HG03460 (cell line): ENCODE measurements at regions not wholly inside any gene's neighbourhood (a gene's known extent, or its start where the extent isn't known, plus 50 kb on each side); places are given as distances from the start of the nearest gene placed in this dataset.
"Not testable (repeated sequence)": the region's sequence is repeated elsewhere in the genome, so short reads cannot be mapped to it uniquely, and the experiment has no call there.

ENCODE experiments used
- ATAC-seq: cut with Tn5 transposase; IDR thresholded peaks from one replicate; pipeline ENCODE4 v1.9.1; 2021; ENCODE audit not compliant: unreplicated experiment

GRCh38 chr7:68206946-68207485 lies 1210.4 kb downstream of the TYW1 start:
- ATAC-seq = no peak

DNA sequence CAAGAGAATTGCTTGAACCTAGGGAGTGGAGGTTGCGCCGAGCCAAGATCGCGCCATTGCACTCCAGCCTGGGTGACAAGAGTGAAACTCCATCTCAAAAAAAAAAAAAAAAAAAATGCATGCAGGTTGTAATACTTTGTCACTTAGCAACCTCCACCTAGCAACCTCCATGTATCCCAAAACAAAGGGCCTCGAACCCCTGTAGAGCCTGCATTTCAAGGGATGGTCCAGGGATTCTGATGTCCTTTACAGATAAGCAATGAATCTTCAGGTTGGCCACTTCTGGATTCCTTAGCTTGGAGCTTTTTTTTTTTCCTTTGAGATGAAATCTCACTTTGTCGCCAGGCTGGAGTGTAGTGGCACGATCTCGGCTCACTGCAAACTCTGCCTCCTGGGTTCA lies 1211.0 kb downstream of the TYW1 start:
- ATAC-seq = no peak

DNA sequence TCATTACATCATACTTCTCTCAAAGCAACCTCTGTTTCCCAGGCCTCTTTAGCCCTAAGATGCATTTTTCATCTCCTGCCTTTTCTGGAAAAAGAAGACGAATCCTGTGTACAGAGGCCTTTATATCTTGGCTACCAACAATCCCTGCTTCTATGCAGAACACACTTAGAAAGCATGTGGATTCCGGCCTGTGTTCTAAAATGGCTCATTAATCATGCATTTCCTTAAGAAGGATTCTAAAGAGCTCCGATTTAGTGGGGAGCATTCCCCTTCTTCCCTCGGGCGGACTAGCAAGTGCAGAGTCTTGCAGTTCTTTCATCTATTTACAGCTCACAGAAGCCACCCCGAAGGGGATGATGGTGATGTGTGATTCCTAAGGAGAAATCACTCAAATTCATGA lies 1212.9 kb downstream of the TYW1 start:
- no peak for ATAC-seq

DNA sequence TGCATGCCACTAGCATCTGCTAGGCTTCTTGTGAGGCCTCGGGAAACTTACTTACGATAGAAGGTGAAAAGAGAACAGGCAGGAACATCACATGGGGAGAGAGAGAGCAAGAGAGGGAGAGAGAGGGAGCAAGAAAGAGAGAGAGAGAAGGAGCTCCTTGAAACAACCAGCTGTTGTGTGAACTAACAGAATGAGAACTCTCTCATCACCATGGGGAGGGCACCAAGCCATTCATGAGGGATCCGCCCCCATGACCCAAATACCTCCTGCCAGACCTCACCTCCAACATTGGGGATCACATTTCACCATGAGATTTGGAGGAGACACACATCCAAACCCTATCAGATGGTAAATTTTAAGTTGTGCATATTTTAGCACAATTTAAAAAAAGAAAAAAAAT lies 1217.2 kb downstream of the TYW1 start:
- ATAC-seq = no peak

DNA sequence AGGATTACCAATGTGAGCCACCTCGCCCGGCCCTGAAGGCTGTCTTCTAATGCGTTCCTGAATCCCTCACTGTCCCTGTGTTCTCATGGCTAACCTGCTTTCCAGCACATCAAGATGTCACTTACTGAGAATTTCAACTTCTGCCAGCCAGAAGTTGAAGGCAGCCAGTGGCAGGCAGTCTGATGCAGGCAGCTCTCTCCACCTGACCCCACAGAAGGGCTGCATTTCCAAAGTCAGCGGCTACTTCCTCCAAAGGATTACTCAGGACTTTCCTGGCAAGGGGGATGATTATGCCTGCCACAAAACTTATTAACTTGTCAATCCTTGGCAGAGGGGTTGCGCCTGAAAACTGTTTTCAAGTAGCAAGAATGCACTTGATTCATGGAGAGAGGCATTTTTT lies 1219.4 kb downstream of the TYW1 start:
- no peak for ATAC-seq

- no peak for ATAC-seq
Observed at GRCh38 chr7:68217426-68217825, 1220.8 kb downstream of the TYW1 start.

- no peak for ATAC-seq
Observed at GRCh38 chr7:68218461-68218860, 1221.8 kb downstream of the TYW1 start.

DNA sequence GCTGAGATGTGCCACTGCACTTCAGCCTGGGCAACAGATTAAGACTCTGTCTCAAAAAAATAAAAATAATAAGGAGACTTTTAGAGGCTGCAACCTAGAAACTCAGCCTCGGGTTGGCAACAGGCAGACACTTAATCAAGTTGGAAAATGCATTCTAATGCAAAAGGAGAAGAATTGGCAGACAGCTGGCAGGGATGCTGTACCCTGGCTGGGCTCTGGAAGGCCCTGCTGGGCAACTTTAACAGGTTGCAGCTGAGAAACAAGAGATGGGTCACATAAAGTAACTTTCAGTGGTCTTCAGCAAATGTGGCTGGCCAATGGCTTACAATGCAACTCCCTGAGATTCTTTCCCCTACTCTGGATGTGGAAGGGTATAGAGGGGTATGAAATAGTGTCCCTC lies 1225.7 kb downstream of the TYW1 start:
- ATAC-seq = no peak

DNA sequence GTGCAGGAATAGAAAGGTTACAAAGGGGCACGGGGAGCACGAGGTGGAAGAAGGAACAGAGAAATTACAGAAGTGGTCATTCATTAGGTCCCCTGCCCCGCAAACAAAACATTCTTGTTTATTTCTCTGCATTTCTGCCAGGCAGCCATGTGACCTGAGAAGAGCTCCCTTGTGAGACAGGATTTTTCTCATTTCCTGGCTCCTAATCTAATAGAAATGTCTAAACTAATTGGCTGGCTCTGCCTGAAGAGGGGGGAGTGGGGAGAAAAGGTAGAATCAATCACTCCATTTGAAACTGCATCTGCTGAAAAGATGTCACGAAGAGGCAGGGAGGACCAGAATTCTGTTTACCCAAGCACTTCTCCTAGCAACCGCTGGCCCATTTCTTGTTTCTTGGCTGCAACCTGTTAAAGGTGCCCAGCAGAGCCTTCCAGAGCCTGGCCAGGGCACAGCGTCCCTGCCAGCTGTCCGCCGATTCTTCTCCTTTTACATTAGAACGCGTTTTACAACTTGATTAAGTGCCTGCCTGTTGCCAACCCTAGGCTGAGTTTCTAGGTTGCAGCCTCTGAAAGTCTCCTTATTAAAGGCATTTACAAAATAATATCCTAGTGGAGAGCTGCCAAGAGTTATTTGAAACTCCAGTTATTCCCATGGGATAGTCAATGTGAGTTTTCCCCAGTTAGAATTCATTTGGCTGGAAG lies 1227.6 kb downstream of the TYW1 start:
- ATAC-seq = no peak

DNA sequence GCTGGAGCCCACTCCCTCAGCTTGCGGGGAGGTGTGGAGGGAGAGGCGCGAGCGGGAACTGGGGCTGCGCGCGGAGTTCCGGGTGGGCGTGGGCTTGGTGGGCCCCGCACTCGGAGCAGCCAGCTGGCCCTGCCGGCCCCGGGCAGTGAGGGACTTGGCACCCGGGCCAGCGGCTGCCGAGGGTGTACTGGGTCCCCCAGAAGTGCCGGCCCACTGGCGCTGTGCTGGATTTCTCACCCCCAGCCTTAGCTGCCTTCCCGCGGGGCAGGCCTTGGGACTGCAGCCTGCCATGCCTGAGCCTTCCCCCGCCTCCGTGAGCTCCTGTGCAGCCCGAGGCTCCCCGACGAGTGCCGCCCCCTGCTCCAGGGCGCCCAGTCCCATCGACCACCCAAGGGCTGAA lies 1234.4 kb downstream of the TYW1 start:
- not testable (repeated sequence) for ATAC-seq

- no peak for ATAC-seq
Observed at GRCh38 chr7:68235937-68236336, 1239.3 kb downstream of the TYW1 start.

DNA sequence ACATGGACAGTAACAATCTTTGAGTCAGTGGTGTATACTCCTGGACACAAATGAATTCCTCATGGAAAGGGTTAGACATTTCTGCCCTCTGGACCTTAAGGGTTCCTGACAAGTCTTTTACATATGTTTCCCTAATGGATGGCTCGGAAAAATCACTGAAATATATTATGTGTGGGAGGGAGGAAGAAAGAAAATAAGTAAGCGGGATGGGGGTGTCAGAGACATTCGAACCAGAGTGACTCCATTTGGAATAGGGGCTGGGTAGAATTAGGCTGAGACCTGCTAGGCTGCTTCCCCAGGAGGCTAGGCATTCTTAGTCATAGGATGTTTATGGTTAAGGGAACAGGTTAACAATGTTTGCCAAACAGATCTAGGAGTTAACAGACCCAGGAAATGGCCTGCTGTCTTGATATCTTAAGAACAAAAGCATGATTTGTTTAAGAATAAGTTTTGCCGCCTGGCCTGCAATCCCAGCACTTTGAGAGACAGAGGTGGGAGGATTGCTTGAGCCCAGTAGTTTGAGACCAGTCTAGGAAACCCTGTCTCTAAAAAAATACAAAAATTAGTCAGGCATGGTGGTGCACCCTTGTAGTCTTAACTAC lies 1241.7 kb downstream of the TYW1 start:
- no peak for ATAC-seq

DNA sequence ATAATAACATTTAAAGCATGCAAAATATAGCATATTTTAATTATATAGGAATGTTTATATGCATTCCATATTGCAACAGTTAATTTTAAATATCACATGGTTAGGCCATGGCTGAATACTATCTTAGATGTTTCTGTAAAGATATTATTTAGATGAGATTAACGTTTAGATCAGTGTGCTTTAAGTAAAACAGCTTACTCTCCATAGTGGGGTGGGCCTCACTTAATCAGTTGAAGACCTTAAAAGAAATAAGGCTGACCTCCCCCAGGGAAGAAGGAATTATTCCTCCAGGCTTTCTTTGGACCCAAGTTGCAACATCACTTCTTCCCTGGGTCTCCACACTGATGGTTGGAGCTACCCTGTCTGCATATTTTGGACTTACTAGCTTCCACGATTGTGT lies 1246.5 kb downstream of the TYW1 start:
- ATAC-seq = no peak

- no peak for ATAC-seq
Observed at GRCh38 chr7:68244389-68244788, 1247.8 kb downstream of the TYW1 start.

- ATAC-seq = no peak
Observed at GRCh38 chr7:68245688-68246087, 1249.1 kb downstream of the TYW1 start.

- no peak for ATAC-seq
Observed at GRCh38 chr7:68246189-68246633, 1249.6 kb downstream of the TYW1 start.

DNA sequence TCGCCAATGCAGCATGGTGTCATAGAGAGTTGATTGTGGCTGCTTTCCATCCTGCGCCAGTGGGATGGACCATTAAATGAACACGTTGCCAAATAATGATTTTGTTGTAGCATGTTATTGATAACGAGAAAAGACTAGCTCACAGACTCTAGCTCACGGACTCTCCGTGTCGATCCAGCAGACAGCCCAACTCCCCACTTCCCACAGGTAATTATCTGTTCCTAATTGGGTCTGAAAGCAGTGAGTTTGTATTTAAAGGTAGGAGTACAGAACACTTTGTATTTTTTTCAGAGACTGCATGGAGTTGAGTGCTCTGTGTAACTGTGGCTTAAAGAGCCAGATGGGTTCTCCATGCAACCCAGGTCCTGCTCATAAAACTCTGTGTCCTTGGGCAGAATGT lies 1250.5 kb downstream of the TYW1 start:
- no peak for ATAC-seq

GRCh38 chr7:68247571-68247970 lies 1250.9 kb downstream of the TYW1 start:
- ATAC-seq = no peak

DNA sequence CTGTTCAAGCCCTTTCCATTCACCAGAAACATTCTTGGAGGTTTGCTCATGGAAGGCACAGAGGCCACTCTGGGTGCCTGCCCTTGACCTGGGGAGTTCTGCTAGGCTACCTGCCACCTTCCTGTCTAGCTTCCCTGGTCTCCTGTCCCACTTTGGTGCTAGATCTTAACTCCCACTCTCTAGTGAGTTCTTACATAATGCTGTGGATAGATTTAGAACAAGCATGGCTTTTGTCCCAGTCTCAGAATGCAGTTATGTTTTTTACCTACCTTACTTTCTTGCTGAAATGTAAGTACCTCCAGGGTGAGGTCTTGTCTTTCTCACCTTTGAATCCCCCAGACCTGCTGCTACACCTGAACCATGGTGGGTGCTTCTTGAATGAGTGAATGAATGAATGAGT lies 1252.3 kb downstream of the TYW1 start:
- ATAC-seq = no peak

GRCh38 chr7:68249611-68250010 lies 1253.0 kb downstream of the TYW1 start:
- ATAC-seq = no peak

GRCh38 chr7:68250143-68250542 lies 1253.5 kb downstream of the TYW1 start:
- ATAC-seq = no peak

DNA sequence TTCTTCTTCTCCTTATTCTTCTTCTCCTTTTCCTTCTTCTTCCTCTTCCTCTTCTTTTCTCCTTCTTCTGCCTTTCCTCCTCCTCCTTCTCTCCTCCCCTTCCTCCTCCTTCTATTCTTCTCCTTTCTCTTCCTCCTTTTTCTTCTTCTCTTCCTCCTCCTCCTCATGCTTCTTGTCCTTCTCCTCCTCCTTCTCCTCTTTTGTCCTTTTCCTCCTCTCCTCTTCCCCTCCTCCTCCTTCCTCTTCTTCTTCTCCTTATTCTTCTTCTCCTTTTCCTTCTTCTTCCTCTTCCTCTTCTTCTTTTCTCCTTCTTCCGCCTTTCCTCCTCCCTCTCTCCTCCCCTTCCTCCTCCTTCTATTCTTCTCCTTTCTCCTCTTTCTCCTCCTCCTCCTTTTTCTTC lies 1258.2 kb downstream of the TYW1 start:
- ATAC-seq = not testable (repeated sequence)

DNA sequence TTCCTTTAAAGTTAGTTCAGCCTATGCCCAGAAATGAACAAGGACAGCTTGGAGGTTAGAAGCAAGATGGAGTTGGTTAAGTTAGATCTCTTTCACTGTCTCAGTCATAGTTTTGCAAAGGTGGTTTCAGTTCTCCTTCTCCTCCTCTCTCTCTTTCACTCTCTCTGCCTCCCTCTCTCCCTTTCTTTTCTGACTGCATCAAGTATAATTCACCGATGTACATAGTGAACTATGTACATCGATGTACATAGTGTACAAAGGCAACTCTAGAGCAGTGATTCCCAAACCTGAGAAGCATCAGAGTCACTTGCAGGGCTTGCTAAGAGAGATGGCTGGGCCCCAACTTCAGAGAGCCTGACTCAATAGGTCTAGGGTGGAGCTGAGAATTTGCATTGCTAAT lies 1259.7 kb downstream of the TYW1 start:
- ATAC-seq = no peak
